ENCODE measurements at regions not wholly inside any gene's neighbourhood (a gene's known extent, or its start where the extent isn't known, plus 50 kb on each side); places are given as distances from the start of the nearest gene placed in this dataset.

- H3K4me1 Mint-ChIP-seq, result peaks cover 17% of the 10 kb centered on the region
- H3K27ac Mint-ChIP-seq, result no peak overlapping the region
- H3K4me3 Mint-ChIP-seq, result no peak overlapping the region
- no peaks in the 10 kb centered on the region for H3K36me3 Mint-ChIP-seq
- H3K27me3 Mint-ChIP-seq (ENCODE audit: low read depth), result no peaks in the 10 kb centered on the region
- no peaks in the 10 kb centered on the region for H3K9me3 Mint-ChIP-seq
- no peak for DNase-seq (ENCODE audit: low spot score in 2 of 2, unreplicated experiment in 2 of 2)
- no peak for TF ChIP-seq CTCF (IDR thresholded peaks at IDR 0.05; ENCODE audit: unreplicated experiment)
Measured at GRCh38 chr6:114718716-114719270, 376.0 kb upstream of the HS3ST5 start.

GRCh38 chr6:114718186-114718585, 375.4 kb upstream of the HS3ST5 start:
- no peak for TF ChIP-seq CTCF (IDR thresholded peaks at IDR 0.05; ENCODE audit: unreplicated experiment)

GRCh38 chr6:114714836-114715507, 372.1 kb upstream of the HS3ST5 start:
- peaks cover 3% of the 10 kb centered on the region for H3K9me3 Mint-ChIP-seq
- no peak for DNase-seq (ENCODE audit: low spot score in 2 of 2, unreplicated experiment in 2 of 2)
- H3K4me1 Mint-ChIP-seq, result peaks cover 17% of the 10 kb centered on the region
- H3K36me3 Mint-ChIP-seq, result no peaks in the 10 kb centered on the region
- TF ChIP-seq CTCF (IDR thresholded peaks at IDR 0.05; ENCODE audit: unreplicated experiment), result no peak
- H3K27me3 Mint-ChIP-seq (ENCODE audit: low read depth), result no peaks in the 10 kb centered on the region
- no peak overlapping the region for H3K27ac Mint-ChIP-seq
- H3K4me3 Mint-ChIP-seq, result no peak overlapping the region

More at GRCh38 chr6:114718186-114718585, 375.4 kb upstream of the HS3ST5 start:
- H3K27me3 Mint-ChIP-seq (ENCODE audit: low read depth), result no peaks in the 10 kb centered on the region
- no peaks in the 10 kb centered on the region for H3K36me3 Mint-ChIP-seq
- no peak overlapping the region for H3K4me3 Mint-ChIP-seq
- peaks cover 17% of the 10 kb centered on the region for H3K4me1 Mint-ChIP-seq
- no peaks in the 10 kb centered on the region for H3K9me3 Mint-ChIP-seq
- DNase-seq (ENCODE audit: low spot score in 2 of 2, unreplicated experiment in 2 of 2), result no peak
- H3K27ac Mint-ChIP-seq, result no peak overlapping the region

GRCh38 chr6:114713690-114714089, 370.9 kb upstream of the HS3ST5 start:
- DNase-seq (ENCODE audit: low spot score in 2 of 2, unreplicated experiment in 2 of 2), result no peak
- Mint-ChIP-seq H3K4me1 (peaks cover 16% of the 10 kb centered on the region), H3K27ac (no peak overlapping the region), H3K36me3 (no peaks in the 10 kb centered on the region), H3K9me3 (peaks cover 9% of the 10 kb centered on the region), H3K27me3 (ENCODE audit: low read depth) (no peaks in the 10 kb centered on the region), H3K4me3 (no peak overlapping the region)
- no peak for TF ChIP-seq CTCF (IDR thresholded peaks at IDR 0.05; ENCODE audit: unreplicated experiment)

GRCh38 chr6:114712129-114712662, 369.4 kb upstream of the HS3ST5 start:
- peaks cover 13% of the 10 kb centered on the region for H3K9me3 Mint-ChIP-seq
- no peak overlapping the region for H3K27ac Mint-ChIP-seq
- DNase-seq (ENCODE audit: low spot score in 2 of 2, unreplicated experiment in 2 of 2), result no peak
- no peak for TF ChIP-seq CTCF (IDR thresholded peaks at IDR 0.05; ENCODE audit: unreplicated experiment)
- H3K36me3 Mint-ChIP-seq, result no peaks in the 10 kb centered on the region
- no peaks in the 10 kb centered on the region for H3K27me3 Mint-ChIP-seq (ENCODE audit: low read depth)
- no peak overlapping the region for H3K4me3 Mint-ChIP-seq
- peaks cover 15% of the 10 kb centered on the region for H3K4me1 Mint-ChIP-seq

Data from mesothelial cell of epicardium (in vitro differentiated cells).